ENCODE measurements at regions not wholly inside any gene's neighbourhood (a gene's known extent, or its start where the extent isn't known, plus 50 kb on each side); places are given as distances from the start of the nearest gene placed in this dataset.

DNA sequence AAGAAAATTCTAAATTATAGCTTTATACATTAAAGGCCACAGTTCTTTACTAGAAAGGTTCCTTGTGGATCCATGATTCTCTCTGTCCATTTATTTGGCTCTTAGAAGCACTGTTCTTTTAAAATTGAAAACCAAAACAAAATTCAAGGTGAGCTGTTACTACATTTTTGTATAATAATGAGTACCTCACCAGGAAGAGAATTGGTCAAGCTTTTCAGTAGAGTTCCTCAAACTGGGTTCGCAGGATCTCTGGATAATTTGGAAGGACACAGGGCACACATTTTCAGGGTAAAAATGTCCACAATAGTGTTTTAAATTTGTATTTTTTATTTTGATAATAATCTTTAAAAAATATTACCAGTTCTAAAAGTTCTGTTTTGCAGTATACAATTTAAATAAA is 93.0 kb downstream of the PPP1R3A start:
- DNase-seq, result no peak

DNA sequence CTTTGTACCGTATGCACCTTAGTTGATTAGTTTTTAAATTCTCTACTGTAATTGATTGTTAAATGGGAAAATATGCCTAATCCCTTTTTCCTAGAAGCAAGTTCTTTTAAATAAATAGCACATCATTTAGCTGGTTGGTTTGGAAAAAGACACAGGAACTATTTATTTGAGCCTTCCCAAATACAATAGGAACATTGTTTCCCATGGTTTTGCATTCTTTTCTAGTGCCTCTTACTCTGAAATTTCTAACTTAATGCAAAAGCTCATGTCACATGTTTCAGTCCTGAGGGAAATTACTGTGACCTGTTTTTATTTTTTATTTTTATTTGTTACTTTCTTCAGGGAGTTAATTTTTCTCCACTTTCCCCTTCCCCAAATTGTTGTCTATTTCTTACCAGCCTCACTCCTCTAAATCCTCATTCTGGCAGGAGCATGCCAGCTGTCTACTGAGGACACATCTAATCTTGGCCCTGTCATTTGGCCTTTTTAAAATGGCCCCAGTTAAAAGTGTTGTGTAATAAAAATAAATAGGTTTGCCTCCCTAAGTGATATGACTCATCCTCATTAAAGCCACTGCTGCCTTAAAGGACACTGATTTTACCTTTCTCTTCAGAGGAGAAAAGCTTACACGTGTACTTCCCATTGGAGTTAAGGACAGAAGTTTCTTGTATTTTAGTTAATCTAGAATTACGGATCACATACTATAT is 94.5 kb downstream of the PPP1R3A start:
- peak in 1 of 3 donors; percentile 11 for DNase-seq

DNA sequence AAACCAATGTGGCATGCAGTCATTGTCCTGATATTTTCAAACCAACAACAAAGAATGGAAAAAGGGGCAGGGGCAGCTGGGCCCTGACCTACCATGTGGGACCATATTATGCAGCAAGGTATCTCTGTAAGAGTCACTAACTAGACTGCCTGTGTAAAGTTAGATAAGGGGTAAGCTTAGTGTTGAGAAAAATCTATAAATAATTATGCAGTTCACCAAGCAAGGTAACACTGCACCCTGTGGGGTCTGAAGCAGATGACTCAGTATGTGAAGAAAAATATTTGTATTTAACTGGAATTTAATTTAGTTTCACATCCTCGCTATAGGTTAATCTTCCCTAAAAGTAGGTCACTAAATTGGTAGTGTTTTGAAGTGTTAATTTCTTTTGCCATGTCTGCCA is 99.3 kb downstream of the PPP1R3A start:
- no peak for DNase-seq

DNA sequence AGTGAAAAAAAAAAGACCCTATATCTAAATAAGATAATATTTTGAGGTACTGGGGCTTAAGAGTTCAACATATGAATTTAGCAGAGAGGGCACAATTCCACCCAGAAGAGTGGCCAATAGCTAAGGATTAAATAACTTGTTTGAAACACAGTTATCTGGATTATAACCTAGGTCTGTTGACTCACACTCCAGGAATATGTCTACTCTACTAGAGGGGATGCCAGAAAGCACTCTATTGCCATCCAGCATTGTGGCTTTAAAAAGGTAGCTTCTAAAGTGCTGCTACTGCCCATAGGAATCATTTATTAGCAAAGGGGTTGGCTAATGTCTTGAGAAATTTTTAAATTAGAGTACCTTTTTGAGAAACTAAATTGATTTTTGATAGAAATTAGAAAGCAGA is 102.2 kb downstream of the PPP1R3A start:
- DNase-seq, result no peak

DNA sequence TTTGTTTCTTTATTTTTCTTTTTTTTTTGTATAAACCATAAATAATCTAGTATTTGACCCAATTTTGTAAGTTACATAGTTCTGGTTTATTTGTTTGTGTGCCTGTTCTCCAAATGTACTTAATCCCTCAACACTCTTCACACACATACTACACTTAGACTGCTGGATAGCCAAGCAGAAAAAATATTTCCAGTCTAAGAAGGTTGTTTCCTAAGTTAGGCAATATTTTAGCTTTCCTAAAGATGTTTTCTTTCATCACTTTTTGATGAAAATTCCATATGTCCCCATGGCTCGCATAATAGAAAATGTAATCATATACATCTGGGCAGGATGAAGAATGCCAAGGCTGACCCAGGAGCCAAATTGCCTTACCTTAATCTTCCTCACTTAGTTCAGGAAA is 105.3 kb downstream of the PPP1R3A start:
- DNase-seq, result peak in 2 of 3 donors; percentile 38 to 76

DNA sequence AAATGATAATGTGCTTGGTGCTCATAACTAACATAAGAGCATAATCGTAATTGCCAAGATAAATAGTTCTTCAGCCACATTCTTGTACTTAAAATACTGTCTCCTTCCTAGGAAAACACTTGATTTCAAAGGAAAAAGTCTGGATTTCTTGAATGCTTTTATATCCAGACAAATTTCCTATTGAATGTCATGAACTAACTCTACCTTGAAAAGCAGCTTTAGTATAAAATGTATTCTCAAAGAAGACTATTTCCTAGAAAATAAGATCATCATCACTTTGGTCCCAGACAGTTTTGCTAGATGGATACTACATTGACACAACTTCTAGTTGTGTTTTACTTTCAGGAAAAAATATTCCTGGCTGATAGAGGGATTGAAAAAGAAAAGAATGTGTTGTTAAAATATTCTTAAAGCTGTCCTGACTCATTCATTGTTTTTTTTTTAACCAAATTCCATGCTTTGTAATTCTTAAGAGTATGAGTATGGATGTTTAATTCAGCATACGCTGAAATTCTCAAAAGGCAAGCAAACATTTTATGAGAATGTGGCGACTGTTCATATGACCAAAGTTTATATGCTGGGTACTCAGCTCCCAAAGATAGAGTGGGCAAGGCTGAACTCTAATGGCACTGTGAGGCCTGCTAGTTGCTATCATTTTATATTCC is 106.1 kb downstream of the PPP1R3A start:
- DNase-seq, result peak in 1 of 3 donors; percentile 41

DNA sequence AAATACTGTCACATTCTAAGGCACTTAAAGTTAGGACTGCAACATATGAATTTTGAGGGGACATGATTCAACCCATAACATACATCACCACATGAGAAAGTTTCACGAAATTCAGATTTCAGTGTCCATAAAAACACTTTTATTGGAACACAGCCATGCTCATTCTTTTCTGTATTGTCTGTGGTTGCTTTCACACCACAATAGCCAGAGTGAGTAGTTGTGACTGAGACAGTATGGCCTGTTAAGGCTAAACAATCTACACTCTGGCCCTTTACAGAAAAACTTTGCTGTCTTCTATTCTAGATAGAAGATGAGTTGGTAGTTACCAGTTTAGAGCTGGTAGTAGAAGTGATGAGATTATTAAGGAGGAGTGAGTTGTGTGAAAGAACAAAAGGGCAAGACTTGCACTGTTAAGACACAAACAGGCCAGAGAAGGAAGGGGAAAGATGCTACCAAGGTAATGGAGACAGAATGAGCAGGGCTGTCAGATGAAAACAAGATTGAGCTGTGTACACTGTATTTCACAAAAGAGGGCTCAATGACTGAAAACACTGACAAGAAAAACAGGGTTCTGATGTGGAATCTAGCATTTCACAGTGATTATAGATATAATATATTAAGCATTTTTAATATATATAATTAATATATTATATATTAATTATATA is 108.6 kb downstream of the PPP1R3A start:
- DNase-seq, result peak in 1 of 3 donors; percentile 30

DNA sequence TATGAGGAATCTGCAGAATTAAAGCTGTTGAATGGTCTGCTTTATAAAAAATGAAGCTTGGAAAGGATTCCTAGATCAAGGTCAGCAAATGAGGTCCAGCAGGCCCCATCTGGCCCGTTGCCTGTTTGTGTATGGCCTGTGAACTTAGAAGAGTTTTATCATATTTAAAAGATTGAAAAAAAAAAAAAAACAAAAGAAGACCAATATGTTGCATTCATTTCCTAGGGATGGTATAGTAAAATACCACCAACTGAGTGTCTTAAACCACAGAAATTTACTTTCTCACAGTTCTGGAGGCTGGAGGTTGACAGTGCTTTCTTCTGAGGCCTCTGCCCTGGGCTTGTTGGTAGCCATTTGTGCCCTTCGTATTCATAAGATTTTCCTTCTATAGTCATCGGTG is 109.2 kb downstream of the PPP1R3A start:
- peak in 1 of 3 donors; percentile 13 for DNase-seq

DNA sequence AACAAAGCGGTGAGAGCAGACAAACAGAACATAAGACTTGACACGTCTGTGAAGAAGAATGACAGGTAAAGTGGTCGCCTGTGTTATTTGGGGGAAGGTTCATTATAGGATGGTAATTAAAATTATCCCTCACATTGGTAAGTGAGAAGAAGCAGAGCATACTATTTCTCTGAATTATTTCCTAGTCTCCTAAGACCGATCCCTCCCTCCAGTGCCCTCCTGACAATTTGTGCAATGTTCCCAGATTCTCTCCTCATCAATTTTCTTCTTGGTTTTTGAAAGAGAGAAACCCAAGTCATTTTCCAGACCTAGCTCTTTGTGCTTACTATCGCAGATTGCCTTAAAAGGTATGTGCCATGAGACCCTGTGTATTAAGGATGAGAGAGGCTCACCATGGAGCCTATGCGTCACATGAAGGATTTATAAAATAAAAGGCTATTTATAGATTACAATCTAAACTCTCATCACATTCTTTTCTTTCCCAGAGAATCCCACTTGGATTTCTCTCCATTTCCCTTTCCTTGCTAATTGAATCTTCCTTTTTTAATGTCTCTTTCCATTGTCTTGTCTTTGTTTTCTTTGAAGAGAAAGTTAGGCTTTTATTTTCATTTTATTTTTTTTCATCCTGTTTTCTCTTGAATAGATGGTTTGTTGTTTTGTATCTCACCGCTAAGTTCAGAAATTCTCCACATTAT is 112.0 kb downstream of the PPP1R3A start:
- DNase-seq, result no peak

DNA sequence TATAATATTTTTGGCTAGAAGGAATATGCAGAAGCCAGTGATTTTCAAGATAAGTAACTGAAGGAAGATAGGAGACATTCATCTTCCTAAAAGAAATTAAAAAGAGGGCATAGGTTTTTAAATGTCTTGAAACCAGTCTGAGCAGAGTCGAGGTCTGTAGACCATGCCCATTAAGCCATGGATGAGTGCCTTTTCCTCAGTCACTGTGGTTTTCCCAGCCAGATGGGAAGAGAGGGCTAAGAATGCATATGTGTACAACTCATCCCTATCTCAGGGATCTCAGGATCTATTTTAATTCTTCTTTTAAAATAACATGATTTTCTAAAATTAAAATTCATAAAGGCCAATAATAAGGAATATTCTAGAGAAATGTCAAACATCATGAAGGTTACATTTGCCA is 112.8 kb downstream of the PPP1R3A start:
- DNase-seq, result no peak

DNA sequence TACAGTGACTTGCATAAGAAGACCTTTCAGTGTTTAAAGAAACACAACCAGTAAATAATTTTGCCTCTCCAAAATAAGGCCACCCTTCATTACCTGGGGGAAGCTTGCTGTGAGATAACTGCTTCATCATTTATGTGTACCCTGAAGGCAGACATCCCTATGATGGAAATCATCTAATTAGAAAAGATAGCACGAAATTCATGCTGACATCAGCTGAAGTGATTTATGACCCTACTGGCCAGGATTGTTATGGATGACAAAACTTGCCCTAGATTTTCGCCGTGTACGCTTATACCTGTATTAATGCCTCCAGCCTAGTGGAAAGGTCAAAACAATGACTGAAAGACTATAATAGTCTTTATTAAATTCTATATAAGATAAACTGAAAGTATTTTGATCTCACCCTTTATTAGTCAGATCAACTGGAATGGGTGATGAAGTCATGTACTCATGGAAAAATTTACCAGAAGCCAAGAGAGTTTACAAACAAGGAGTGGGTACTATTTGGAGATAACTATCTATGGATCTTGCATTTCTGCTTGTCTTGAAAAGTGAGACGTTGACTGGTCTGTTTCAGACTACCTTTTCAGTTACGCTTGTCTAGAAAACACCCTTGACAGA is 114.2 kb downstream of the PPP1R3A start:
- no peak for DNase-seq

DNA sequence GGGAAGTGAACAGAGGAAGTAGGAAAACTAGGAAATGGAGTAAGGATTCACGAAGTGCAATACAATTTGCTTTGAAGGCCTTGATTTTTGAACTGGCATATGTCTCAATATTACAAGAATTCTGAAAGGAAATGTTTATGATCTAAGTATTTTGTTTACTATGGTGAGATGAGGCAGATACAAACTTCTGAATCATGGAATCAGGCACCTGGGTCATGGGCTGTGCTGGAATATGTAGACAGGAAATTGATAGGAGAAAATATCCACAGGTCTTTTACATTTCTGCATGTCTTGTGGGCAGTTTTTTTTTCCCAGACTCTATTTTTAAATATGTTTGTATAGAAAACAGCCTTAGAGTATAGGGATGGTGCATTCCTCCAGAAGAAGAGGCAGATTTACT is 117.1 kb downstream of the PPP1R3A start:
- no peak for DNase-seq

DNA sequence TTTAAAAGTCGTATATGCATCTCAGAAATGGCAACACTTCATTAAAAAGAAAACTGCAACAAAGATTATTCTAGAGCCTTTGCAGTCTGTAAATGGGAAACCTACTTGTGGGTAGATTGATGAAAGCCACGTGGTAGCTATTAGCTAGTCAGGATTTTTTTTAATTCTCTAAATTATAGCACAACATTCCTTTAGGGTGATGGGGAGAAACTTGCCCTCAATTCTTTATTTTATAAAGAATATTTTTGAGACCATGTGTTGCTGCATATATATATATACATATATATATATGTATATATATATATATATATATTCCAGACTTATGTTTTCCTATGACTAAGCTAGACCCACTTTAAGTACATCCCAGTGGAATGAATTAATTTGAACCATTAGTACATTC is 118.0 kb downstream of the PPP1R3A start:
- no peak for DNase-seq

DNA sequence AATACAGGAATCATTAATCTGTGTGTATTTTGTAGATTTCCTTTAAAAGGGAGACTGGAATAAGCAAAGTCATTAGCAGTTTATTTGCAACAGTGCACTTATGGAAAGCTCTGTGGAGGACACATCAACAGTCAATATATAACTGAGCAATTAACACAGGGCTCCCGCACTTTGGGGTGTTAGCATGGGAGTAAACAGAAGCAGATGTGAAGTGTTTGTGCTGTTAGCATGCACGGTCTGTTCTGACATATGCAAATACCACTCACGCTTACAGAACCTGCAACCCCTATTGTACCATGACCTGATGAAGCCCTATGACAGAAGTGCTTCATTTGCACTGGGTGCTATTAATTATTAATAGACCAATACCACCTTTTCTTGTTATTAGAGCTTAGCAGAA is 118.9 kb downstream of the PPP1R3A start:
- DNase-seq, result no peak

DNA sequence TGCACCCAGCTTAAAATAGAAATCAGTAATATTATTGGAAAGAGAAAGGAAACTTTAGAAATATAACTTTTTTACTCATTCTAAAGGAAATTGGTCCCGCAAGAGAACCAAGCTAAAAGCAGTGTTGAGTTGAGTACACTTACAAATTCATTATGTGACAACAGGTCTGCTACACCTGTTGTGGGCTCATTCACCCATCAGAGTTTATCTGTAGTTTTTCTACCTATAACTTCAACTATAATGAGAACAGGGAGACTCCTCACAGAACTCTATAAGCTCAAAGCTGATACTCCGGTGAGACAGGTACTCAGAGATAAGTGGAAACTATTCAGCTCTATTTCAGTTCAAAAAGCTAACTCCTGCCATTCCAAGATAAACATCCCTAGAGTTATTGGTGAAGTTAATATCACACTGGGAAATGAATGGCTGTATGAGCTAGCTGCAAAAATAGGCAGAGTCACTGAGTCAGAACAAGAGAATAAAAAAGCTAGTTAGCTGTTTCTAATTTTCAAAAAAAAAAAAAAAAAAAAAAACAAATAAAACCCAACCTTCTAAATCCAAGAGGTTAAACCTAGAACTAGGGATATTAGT is 121.3 kb downstream of the PPP1R3A start:
- no peak for DNase-seq

DNA sequence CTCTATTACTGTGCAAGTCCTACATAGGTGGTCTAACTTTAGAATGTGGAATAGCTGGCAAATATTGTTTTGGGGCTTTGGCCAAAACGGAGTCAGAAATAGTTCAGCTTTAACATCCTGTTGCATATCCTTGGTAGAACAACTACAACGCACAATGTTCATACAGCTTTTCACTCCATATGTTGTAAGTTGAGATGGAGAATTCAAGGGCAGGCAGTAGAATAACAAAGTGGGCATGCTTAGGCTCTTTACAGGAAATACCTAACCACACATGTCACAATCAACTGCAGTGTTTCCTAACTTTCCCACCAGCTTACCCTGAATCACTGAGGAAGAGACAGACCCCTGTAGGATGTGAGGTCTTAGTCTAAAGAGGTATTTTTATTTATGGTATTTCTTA is 122.3 kb downstream of the PPP1R3A start:
- peak in 1 of 3 donors; percentile 79 for DNase-seq

DNA sequence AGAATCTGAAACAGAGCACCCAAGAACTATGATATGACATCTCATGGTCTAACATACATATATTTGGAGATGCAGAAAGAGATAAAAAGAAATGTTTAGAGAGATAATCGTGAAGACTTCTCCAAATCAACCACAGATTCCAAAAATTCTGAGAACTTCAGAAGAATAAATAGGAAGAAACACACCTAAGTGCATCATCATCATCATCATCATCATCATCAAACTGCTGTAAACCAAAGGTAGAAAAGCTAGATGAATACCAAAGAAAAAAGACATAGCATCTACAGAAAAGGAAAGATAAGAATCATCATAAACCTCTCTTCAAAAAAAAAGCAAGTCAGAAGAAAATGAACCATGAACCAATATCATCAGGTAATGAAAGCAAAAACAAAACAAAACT is 124.2 kb downstream of the PPP1R3A start:
- DNase-seq, result no peak

DNA sequence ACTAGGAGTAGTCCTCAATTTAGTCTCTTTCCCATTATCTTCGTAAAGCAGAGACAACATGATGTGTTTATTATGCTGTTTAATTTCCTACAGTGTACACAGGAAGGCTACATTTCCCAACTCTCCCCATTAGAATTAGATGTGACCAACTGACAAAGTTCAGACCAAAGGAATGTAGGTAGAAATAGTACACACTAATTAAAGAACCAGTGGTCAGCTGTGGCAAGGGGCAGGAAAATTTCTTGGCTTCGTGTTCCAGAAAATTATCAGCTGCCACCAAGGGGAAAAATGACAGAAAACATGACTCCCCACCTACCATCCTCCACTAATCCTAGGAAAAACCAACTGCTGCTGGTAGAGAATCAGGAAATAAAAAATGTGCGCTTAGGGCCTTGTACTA is 125.6 kb downstream of the PPP1R3A start:
- no peak for DNase-seq

DNA sequence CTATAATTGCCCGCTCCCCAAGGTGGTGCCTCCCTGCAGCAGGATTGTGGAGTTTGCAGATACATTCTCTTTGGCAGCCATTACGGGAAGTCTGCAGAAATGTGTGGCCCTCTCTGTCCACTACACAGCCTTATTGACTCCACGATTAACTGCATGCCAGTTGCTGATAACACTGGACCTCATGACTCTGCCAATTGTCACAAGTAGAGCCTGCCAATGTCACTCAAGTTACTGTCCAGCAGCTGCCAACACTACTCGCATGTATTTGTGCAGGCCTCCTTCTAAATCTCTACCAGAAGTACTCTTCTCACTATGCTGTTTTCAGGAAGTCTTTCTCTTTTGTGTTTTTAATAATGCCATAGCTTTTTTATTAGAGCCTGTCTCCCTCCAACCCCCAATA is 128.8 kb downstream of the PPP1R3A start:
- DNase-seq, result no peak

DNA sequence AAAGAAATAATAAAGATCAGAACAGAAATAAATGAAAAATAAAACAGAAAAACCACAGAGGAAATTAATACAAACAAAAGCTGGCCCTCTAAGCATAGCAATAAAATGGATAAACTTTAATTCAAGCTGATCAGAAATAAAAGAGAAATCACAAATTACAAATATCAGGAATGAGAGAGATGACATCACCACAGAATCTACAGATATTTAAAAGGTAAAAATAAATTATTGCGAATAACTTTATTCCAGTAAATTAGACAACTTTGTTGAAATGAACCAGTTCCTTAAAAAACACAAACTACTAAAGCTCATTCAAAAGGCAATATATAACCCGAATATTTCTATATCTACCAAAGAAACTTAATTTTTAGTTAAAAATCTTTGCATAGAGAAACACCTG is 131.7 kb downstream of the PPP1R3A start:
- no peak for DNase-seq

DNA sequence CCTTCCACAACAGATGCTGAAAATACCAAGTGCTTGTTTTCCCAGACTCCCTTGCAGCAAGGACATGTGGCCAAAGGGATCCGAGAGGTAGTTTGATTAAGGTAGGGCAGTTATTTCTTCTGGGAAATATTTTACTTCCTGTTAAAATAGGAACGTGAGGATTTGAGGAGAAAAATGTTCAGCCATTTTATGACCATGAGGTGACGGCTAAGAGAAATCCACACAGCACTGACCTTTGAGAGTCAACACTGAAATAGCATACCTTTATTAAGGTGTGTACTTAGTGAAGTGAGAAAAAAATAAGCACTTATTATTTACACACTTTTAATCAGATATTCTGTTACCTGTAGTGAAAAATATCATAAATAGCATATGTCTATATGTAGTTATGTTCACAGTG is 133.9 kb downstream of the PPP1R3A start:
- no peak for DNase-seq

DNA sequence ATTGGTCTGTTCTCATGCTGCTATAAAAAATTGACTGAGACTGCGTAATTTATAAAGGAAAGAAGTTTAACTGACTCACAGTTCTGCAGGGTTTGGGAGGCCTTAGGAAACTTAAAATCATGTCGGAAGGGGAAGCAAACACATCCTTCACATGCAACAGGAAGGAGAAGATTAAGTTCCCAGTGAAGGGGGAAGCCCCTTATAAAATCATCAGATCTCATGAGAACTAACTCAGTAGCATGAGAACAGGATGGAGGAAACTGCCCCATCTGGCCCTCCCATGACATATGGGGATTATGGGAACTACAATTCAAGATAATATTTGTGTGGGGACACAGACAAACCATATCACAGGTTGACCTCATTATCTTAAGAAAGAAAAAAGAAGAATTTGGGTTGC is 134.5 kb downstream of the PPP1R3A start:
- DNase-seq, result no peak

Data from muscle of back (tissue), 3 donors.